ENCODE measurements at regions not wholly inside any gene's neighbourhood (a gene's known extent, or its start where the extent isn't known, plus 50 kb on each side); places are given as distances from the start of the nearest gene placed in this dataset.
A peak's percentile ranks its signal among the peaks of the same experiment; 100 is the strongest.

GRCh38 chr2:57962861-57963260 lies 83.7 kb upstream of the VRK2 start:
- no peak for DNase-seq
- TF ChIP-seq POLR2A (IDR thresholded peaks at IDR 0.05; ENCODE audit: low read length) (no peak), GATA1 (IDR thresholded peaks at IDR 0.05; ENCODE audit: low read depth, low read length) (no peak)

DNA sequence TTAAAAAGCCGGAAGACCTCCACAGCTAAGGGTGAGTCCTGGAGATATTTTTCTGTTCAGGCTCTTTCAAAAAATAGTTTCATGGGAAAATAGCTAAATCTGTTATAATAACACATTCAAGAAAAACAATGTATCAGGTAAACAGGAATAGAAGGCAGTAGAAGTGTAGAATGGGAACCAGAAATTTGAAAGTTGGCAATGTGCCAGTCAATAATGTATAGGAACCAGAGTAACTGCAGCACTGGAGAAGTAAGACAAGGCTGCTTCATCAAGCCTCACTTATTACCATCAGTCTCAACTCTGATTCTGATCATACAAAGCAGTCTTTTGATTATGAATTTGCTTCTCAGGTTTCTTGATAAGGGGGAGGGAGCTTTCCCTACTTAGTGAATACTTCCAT lies 81.4 kb upstream of the VRK2 start:
- peak in 1 of 2 experiments; percentile 1 for DNase-seq
- TF ChIP-seq POLR2A (IDR thresholded peaks at IDR 0.05; ENCODE audit: low read length) (no peak), GATA1 (IDR thresholded peaks at IDR 0.05; ENCODE audit: low read depth, low read length) (no peak)

GRCh38 chr2:57965961-57966360 lies 80.6 kb upstream of the VRK2 start:
- no peak for TF ChIP-seq GATA1 (IDR thresholded peaks at IDR 0.05; ENCODE audit: low read depth, low read length)
- no peak for TF ChIP-seq POLR2A (IDR thresholded peaks at IDR 0.05; ENCODE audit: low read length)
- no peak for DNase-seq

GRCh38 chr2:57973621-57974186 lies 72.9 kb upstream of the VRK2 start:
- DNase-seq, result no peak

GRCh38 chr2:57979158-57979557 lies 67.4 kb upstream of the VRK2 start:
- no peak for DNase-seq
- TF ChIP-seq POLR2A (IDR thresholded peaks at IDR 0.05; ENCODE audit: low read length) (no peak), GATA1 (IDR thresholded peaks at IDR 0.05; ENCODE audit: low read depth, low read length) (no peak)

More at GRCh38 chr2:57973621-57974186, 72.9 kb upstream of the VRK2 start:
- TF ChIP-seq POLR2A (IDR thresholded peaks at IDR 0.05; ENCODE audit: low read length), result no peak
- TF ChIP-seq GATA1 (IDR thresholded peaks at IDR 0.05; ENCODE audit: low read depth, low read length), result no peak

- TF ChIP-seq GATA1 (IDR thresholded peaks at IDR 0.05; ENCODE audit: low read depth, low read length) (no peak), POLR2A (IDR thresholded peaks at IDR 0.05; ENCODE audit: low read length) (no peak)
Observed at GRCh38 chr2:57981083-57981768, 65.4 kb upstream of the VRK2 start.

DNA sequence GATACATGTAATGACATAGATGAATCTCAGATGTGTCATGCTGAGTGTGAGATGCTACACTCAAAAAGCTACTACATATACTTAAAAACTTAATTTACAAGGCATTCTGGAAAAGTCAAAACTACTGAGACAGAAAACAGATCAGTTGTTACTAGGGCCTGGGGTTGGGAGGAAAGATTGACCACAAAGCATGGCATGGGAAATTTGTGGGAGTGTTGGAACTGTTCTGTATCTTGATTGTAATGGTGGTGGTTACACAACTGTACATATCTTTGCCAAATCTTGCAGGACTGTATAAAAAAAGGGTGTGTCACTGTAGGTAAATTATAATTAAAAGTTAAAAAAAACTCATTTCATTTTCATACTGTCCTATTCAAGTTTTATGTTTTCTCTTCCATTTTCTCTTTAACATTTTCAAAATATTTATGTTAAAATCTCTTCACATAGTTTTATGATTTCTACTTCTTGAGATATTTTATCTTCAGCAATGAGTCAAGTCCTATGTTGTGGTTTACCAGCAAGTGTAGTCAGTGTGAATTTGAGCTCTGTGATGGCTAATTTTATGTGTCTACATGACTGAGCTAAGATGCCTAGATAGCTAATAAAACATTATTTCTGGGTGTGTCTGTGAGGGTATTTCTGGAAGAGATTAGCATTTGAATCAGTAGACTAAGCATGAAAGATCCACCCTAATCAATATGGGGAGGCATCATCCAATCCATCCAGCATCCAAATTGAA lies 58.6 kb upstream of the VRK2 start:
- DNase-seq, result no peak
- no peak for TF ChIP-seq GATA1 (IDR thresholded peaks at IDR 0.05; ENCODE audit: low read depth, low read length)
- no peak for TF ChIP-seq POLR2A (IDR thresholded peaks at IDR 0.05; ENCODE audit: low read length)

More at GRCh38 chr2:57981083-57981768, 65.4 kb upstream of the VRK2 start:
- no peak for DNase-seq

DNA sequence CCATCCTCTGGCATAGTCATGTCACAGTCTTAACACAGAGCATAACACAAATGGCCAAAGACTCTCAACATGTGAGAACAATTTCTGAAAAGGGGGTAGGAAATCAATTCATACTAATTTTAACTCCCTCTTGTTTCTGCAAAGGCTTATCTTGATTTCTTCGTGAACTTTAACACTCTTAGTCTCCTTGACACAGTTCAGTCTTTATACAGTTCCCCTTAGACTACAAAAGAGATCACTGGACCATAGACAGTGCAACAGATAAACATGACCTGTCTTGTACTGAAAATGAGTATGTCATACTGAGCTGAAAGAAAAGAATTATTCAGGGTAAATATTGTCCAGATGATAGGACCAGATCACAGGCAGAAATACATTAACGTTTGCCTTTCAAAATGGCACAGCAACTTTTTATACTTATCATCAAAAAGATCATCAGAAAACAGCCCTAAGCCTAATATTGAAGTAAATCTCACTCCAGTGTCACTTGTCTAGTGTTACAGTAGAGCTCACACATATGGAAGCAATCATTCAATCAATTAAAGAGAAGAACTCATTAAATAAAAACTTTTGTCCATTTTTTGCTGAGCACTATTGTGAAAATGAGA lies 56.4 kb upstream of the VRK2 start:
- TF ChIP-seq POLR2A (IDR thresholded peaks at IDR 0.05; ENCODE audit: low read length) (no peak), GATA1 (IDR thresholded peaks at IDR 0.05; ENCODE audit: low read depth, low read length) (no peak)
- no peak for DNase-seq

All from erythroblast (primary cell).